Bronchial epithelial cell (primary cell): ENCODE measurements at regions not wholly inside any gene's neighbourhood (a gene's known extent, or its start where the extent isn't known, plus 50 kb on each side); places are given as distances from the start of the nearest gene placed in this dataset.

Source experiments
- DNase-seq: peaks from one replicate; pipeline ENCODE4 v3.0.0-alpha.2; 2010; ENCODE audit warnings: low read depth
- FAIRE-seq: peaks from 2 replicates; lab custom pipeline; 2011; peaks lifted over from hg19 to GRCh38; lab: Jason Lieb, UNC
- H3K27me3 ChIP-seq: 2 replicates; pipeline ENCODE4 v1.5.1; 2011; ENCODE audit warnings: low read length; ENCODE audit not compliant: control insufficient read depth, insufficient read depth
- H3K36me3 ChIP-seq: 2 replicates; pipeline ENCODE4 v1.5.1; 2011; ENCODE audit warnings: low read length; ENCODE audit not compliant: control insufficient read depth, insufficient read depth
- H3K4me3 ChIP-seq: 2 replicates; pipeline ENCODE4 v1.5.1; 2011; ENCODE audit warnings: mild to moderate bottlenecking, low read depth, low read length, control low read depth
- TF ChIP-seq, protein P1 (sequence below): IDR thresholded peaks from 2 replicates; pipeline ENCODE4 v1.5.1; 2011; ENCODE audit warnings: mild to moderate bottlenecking, moderate library complexity, low read length, control low read depth, inconsistent platforms; ENCODE audit not compliant: insufficient read depth, severe bottlenecking

DNA sequence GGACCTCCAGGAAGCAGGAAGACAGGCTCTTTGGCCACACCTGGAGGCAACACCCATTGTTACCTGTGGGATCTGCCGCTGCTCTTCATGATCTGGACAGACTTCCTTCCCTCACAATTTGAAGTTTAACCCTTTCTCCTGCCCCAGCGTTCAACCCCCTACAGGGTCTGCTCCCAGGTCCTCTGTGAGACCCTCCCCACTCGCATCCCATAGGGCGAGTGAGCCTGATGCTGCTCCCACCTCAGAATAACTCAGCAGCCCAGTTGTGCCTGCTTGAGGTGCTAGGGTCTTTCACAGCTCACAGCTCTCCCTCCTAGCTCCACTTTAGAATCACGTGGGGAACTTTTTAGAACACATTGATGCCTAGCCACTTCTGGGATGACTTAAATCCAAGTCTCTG lies 61.8 kb upstream of the C10orf90 start:
- H3K27me3 ChIP-seq, result no peaks in the 10 kb centered on the region
- no peak for FAIRE-seq

DNA sequence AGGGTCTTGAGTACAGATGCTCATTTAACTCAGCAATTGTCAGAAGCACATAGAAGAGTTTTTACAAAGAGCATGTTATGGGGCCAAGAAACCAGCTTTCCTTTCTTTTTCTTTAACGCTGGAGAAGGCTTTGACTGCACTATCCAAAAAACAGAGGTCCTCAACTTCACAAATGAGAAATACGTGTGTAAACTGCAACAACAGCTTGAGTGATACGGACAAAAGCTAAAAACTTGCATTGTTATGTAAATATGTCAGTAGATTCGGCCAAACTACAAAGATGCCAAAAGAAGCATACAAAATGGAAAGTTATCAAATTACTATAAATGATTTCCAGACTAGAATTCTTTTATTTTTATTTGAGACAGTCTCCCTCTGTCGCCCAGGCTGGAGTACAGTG lies 62.4 kb upstream of the C10orf90 start:
- no peaks in the 10 kb centered on the region for H3K27me3 ChIP-seq
- no peaks in the 10 kb centered on the region for H3K36me3 ChIP-seq
- FAIRE-seq (no peak), DNase-seq (no peak)
- no peak overlapping the region for H3K4me3 ChIP-seq
- TF ChIP-seq, protein P1, sequence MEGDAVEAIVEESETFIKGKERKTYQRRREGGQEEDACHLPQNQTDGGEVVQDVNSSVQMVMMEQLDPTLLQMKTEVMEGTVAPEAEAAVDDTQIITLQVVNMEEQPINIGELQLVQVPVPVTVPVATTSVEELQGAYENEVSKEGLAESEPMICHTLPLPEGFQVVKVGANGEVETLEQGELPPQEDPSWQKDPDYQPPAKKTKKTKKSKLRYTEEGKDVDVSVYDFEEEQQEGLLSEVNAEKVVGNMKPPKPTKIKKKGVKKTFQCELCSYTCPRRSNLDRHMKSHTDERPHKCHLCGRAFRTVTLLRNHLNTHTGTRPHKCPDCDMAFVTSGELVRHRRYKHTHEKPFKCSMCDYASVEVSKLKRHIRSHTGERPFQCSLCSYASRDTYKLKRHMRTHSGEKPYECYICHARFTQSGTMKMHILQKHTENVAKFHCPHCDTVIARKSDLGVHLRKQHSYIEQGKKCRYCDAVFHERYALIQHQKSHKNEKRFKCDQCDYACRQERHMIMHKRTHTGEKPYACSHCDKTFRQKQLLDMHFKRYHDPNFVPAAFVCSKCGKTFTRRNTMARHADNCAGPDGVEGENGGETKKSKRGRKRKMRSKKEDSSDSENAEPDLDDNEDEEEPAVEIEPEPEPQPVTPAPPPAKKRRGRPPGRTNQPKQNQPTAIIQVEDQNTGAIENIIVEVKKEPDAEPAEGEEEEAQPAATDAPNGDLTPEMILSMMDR, result no peak

More for the DNA sequence above, 61.8 kb upstream of the C10orf90 start:
- TF ChIP-seq, protein P1, result no peak
- no peaks in the 10 kb centered on the region for H3K36me3 ChIP-seq
- DNase-seq, result no peak
- H3K4me3 ChIP-seq, result no peak overlapping the region

DNA sequence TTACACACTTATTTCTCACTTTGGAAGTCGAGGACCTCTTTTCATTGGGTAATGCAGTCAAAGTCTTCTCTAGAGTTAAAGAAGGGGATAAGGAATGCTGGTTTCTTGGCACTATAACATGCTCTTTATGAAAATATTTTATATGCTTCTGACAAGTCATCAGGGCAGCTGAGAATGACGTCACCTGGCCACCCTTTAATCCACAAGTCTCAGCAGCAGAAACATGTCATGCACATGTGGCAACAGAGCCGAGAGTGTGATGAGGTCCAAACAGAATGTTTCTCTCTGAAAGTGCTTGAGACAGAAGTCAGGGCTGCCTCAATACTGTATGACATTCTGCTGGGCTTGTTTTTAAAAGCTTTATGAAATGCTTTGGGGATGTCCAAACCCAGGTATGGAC lies 63.5 kb upstream of the C10orf90 start:
- DNase-seq (peak; percentile 92), FAIRE-seq (no peak)
- Histone ChIP-seq H3K36me3 (no peaks in the 10 kb centered on the region), H3K4me3 (no peak overlapping the region), H3K27me3 (no peaks in the 10 kb centered on the region)
- TF ChIP-seq, protein P1, result no peak

DNA sequence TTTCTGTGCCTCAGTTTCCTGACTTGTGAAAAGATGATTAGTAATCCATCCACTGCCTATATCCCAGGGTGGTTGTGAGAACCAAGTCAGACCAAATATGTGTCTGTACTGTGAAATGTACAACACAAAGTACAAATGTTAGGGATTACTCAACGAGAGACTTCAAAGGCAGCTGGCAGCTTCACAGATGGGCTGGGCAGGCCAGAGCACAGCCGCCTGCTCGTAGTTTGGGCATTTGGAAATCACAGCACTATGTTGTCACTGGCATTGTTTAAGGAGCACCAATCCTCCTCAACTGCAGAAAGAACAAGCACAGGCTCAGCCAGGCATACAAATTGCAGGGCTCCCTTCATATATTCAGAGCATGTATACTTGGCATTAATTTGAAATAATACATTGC lies 64.5 kb upstream of the C10orf90 start:
- H3K4me3 ChIP-seq, result no peak overlapping the region
- TF ChIP-seq, protein P1, result no peak
- FAIRE-seq (no peak), DNase-seq (peak; percentile 70)
- H3K36me3 ChIP-seq, result no peaks in the 10 kb centered on the region
- H3K27me3 ChIP-seq, result no peaks in the 10 kb centered on the region

DNA sequence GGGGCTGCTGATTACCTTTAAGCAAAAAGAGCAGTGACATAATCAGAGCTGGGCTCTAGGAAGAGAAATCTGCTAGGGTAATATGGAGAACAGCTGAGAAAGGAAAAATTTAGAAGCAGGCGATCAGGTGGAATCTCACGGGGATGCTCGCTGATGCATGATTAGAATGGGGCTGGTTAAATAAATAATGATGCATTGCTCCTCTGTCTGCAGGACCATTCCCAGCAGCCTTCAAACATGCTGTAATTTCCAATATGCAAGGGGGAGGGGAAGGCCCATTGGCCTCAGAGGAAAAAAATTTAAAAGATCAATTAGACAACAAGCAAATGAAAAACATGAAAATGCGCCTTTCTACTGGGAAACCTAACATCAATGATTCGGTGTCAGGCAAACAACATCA lies 65.6 kb upstream of the C10orf90 start:
- H3K4me3 ChIP-seq, result no peak overlapping the region
- TF ChIP-seq, protein P1, result no peak

DNA sequence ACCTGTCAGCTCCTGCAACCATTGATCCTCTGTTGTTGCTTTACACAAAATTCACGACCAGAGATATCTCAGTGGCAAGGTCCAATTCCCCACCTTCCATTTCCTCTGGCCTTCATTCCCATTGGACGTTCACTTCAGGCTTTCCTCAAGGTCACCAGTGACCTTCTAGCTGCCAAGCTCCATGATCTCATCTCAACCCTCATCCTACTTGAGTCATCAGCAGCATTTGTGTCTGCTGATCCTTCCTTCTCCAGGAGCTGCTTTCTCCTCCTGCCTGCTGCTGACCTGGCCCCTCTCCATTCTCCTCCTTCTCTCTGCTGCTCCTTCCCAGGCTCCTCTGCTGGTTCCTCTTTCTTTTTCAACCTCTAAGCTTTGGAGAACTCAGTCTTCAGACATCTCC lies 66.2 kb upstream of the C10orf90 start:
- TF ChIP-seq, protein P1, result no peak
- no peaks in the 10 kb centered on the region for H3K36me3 ChIP-seq
- H3K27me3 ChIP-seq, result no peaks in the 10 kb centered on the region
- no peak for DNase-seq
- H3K4me3 ChIP-seq, result no peak overlapping the region
- FAIRE-seq, result no peak

More for the DNA sequence above, 65.6 kb upstream of the C10orf90 start:
- Histone ChIP-seq H3K36me3 (no peaks in the 10 kb centered on the region), H3K27me3 (no peaks in the 10 kb centered on the region)
- DNase-seq (no peak), FAIRE-seq (no peak)
